GM12873 (cell line): ENCODE measurements at regions not wholly inside any gene's neighbourhood (a gene's known extent, or its start where the extent isn't known, plus 50 kb on each side); places are given as distances from the start of the nearest gene placed in this dataset.

ENCODE experiments used
- TF ChIP-seq, protein P1 (sequence below): IDR thresholded peaks from 2 replicates; pipeline ENCODE4 v1.5.1; 2012; ENCODE audit warnings: low read depth, mild to moderate bottlenecking, moderate library complexity, low read length, control low read depth; ENCODE audit not compliant: insufficient read depth; ENCODE audit errors: missing control alignments

DNA sequence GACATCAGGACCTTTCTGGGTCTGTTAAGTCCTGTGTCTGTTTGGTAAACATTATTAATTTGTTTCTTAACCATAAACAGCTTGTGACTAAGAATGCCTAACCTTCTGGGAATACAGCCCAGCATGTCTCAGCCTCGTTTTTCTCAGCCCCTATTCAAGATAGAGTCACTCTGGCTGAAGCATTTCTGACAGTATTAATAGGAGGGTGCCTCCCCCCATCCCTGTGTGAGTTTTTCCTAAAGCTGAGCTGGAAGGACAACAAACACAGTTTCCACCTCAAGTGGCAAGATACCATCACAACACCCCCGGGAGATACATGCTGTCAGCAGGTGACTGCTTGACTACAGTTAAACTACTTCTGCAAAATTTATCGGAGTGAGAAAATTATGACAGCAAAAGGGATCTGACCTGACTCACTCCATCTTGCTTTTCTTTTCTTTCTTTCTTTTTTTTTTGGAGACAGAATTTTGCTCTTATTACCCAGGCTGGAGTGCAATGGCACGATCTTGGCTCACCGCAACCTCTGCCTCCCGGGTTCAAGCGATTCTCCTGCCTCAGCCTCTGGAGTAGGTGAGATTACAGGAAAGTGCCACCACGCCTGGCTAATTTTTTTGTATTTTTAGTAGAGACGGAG, 59.3 kb upstream of the ABCC4 start:
- TF ChIP-seq, protein P1, sequence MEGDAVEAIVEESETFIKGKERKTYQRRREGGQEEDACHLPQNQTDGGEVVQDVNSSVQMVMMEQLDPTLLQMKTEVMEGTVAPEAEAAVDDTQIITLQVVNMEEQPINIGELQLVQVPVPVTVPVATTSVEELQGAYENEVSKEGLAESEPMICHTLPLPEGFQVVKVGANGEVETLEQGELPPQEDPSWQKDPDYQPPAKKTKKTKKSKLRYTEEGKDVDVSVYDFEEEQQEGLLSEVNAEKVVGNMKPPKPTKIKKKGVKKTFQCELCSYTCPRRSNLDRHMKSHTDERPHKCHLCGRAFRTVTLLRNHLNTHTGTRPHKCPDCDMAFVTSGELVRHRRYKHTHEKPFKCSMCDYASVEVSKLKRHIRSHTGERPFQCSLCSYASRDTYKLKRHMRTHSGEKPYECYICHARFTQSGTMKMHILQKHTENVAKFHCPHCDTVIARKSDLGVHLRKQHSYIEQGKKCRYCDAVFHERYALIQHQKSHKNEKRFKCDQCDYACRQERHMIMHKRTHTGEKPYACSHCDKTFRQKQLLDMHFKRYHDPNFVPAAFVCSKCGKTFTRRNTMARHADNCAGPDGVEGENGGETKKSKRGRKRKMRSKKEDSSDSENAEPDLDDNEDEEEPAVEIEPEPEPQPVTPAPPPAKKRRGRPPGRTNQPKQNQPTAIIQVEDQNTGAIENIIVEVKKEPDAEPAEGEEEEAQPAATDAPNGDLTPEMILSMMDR, result no peak

DNA sequence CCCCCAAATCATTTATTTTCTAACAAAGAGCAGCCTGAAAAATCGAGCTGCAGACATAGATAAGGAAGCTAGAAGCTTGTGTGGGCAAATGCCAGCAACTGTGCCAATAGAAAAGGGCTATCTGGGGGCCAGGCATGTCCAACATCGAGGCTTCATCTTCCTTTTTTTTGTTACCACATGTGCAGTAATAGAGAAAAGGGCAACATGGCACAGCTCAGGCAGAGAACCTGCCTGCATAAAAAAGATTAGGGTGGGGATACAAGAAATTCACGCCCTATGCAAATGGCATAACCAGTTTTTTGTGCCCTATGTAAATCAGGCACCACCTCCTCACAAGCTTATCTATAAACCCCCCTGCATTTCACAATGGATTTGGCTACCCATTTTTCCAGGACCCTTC, 60.4 kb upstream of the ABCC4 start:
- TF ChIP-seq, protein P1, result no peak

DNA sequence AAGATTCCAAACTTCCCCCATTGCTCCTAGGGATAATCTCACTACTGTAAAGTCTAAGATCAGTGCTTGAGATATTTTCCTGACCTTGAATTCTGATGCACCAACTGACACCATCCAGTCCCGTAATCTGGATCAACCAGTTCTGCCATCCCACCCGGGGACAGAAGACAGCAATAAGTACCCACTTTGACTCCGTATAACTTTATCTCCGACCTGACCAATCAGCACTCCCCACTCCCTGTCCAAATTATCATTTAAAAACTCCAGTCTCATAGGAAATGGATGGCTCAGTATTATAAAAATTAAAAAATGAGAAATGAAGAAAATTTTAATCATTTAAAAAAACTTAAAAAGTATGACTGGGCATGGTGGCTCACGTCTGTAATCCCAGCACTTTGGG, 61.4 kb upstream of the ABCC4 start:
- TF ChIP-seq, protein P1, result no peak

DNA sequence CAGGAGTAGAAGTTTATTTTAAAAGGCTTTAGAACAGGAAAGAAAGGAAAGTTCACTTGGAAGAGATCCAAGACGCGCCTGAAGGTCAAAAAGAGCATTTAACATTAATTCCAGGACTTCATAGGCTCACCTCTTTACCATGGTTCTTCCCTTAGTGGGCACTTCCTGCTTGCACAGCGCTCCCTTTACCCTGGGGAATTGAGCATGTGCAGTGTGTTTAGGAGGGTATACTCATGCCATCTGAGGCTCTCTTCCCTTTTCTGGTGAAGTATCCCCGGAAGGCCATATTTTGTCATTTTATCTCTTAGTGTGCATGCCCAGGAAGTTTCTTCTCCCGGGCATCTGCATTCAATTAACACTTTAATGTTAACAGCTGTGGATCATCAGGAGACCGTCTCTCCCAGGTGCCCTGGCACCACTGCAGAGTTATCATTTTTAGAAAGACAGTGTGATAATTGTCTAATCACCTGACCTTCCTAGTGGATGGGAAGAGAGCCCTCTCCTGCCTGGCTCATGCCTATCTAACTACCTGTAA, 66.1 kb upstream of the ABCC4 start:
- TF ChIP-seq, protein P1, result no peak

DNA sequence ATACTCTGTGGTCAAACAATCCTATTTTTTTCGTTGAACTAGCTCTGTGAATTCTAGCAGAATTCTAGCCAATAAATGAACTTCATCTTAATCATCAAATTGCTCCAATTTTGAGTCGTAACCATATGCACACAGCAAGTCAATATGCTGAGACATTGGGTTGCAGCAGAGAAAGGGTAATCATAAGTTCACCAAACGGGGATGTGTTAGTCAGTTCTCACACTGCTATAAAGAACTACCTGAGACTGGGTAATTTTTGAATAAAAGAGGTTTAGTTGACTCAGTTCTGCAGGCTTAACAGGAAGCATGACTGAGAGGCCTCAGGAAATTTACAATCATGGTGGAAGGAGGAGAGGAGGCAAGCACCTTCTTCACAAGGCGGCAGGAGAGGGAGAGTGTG, 67.7 kb upstream of the ABCC4 start:
- TF ChIP-seq, protein P1, result no peak

DNA sequence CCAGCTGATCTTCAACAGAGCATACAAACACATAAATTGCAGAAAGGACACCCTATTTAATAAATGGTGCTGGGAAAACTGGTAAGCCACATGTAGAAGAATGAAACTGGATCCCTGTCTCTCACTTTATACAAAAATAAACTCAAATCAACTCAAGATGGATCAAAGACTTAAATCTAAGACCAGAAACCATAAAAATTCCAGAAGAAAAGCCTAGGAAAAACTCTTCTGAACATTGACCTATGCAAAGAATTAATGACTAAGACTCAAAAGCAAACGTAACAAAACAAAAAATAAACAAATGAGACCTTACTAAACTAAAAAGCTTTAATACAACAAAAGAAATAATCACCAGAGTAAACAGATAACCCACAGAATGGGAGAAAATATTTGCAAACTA, 74.5 kb upstream of the ABCC4 start:
- TF ChIP-seq, protein P1, result no peak

DNA sequence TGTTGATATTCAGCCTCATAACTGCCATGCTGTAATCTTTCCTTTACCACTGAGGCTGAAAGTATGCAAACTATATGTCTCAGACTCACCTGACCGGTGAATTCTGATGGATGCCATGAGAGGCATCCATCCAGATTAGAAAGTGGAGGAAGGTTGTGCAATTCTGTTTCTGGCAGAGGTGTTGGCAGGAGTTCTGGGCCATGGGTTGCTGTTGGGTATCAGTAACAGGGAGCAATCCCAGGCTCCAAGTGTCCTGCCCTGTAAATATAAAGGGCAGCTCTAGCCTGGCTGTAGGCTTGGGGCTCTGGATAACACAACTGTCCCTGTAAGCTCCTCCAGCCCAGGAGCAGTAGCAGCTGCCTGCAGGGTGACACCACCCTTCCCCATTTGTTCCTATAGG, 77.4 kb upstream of the ABCC4 start:
- TF ChIP-seq, protein P1, result no peak
